ENCODE measurements at regions not wholly inside any gene's neighbourhood (a gene's known extent, or its start where the extent isn't known, plus 50 kb on each side); places are given as distances from the start of the nearest gene placed in this dataset.

- DNase-seq (ENCODE audit: low read depth, low spot score), result no peak
- Histone ChIP-seq H3K4me3 (ENCODE audit: insufficient read length, low read depth) (no peak overlapping the region), H3K9me3 (ENCODE audit: insufficient read depth, low read length) (no peaks in the 10 kb centered on the region), H3K9ac (ENCODE audit: insufficient read length, low read depth) (no peak overlapping the region), H3K36me3 (ENCODE audit: insufficient read depth, insufficient read length, low read length) (no peaks in the 10 kb centered on the region), H3K27me3 (ENCODE audit: insufficient read depth, insufficient read length) (no peaks in the 10 kb centered on the region), H3K4me1 (ENCODE audit: insufficient read depth, insufficient read length) (no peaks in the 10 kb centered on the region)
- no peak for TF ChIP-seq YY1 (IDR thresholded peaks at IDR 0.05; ENCODE audit: insufficient read depth, insufficient read length)
- TF ChIP-seq ZNF274 (IDR thresholded peaks at IDR 0.05; ENCODE audit: low read depth, low read length), result no peak
- no peak for TF ChIP-seq SUZ12 (IDR thresholded peaks at IDR 0.05; ENCODE audit: extremely low read depth, insufficient read depth, insufficient read length)
Measured at GRCh38 chr11:129503646-129504045, 128.0 kb downstream of the BARX2 start.

DNA sequence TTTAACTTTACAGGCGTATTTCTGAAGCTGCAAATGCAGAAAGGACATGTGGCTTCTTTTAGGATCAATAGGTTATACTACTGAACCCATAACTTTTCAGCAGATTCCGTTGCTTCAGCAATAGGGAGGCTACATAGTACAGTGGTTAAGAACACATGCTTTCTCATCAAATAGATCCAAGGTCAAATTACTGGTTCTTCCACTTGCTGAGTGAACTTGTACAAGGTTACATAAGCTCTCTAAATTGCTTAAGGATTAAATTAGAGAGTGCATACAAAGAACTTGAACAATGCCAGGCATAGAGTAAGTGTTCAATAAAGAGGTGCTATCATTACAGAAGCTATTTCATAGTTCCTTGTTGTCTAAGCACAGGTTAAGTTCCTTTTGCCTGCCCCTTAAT is 129.6 kb downstream of the BARX2 start:
- Histone ChIP-seq H3K27me3 (ENCODE audit: insufficient read depth, insufficient read length) (no peaks in the 10 kb centered on the region), H3K9me3 (ENCODE audit: insufficient read depth, low read length) (no peaks in the 10 kb centered on the region), H3K36me3 (ENCODE audit: insufficient read depth, insufficient read length, low read length) (no peaks in the 10 kb centered on the region), H3K4me1 (ENCODE audit: insufficient read depth, insufficient read length) (no peaks in the 10 kb centered on the region), H3K9ac (ENCODE audit: insufficient read length, low read depth) (no peak overlapping the region), H3K4me3 (ENCODE audit: insufficient read length, low read depth) (no peak overlapping the region)
- DNase-seq (ENCODE audit: low read depth, low spot score), result no peak
- TF ChIP-seq ZNF274 (IDR thresholded peaks at IDR 0.05; ENCODE audit: low read depth, low read length), result no peak
- TF ChIP-seq SUZ12 (IDR thresholded peaks at IDR 0.05; ENCODE audit: extremely low read depth, insufficient read depth, insufficient read length), result no peak
- TF ChIP-seq YY1 (IDR thresholded peaks at IDR 0.05; ENCODE audit: insufficient read depth, insufficient read length), result no peak

- no peak for TF ChIP-seq SUZ12 (IDR thresholded peaks at IDR 0.05; ENCODE audit: extremely low read depth, insufficient read depth, insufficient read length)
- TF ChIP-seq YY1 (IDR thresholded peaks at IDR 0.05; ENCODE audit: insufficient read depth, insufficient read length), result no peak
- TF ChIP-seq ZNF274 (IDR thresholded peaks at IDR 0.05; ENCODE audit: low read depth, low read length), result no peak
- Histone ChIP-seq H3K27me3 (ENCODE audit: insufficient read depth, insufficient read length) (no peaks in the 10 kb centered on the region), H3K9me3 (ENCODE audit: insufficient read depth, low read length) (no peaks in the 10 kb centered on the region)
Measured at GRCh38 chr11:129508163-129508562, 132.5 kb downstream of the BARX2 start.

DNA sequence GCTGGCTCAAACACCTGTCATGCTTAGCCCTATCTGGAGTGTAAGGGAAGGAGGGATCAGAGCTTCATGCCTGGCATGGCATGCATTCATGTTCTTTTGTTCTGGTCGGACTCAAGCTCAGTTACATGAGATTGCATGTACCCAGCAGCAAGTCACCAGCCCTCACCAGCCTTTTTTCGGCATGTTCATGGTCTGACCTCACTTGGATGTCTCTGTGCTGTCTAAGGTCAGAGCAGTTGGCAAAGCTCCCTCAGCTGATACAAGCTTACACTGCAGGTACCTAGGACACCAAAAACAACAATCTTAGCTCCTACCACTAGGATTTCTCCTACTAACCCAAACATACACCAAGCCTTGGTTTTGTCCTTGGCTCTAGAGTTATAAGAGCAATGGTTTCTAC is 152.6 kb downstream of the BARX2 start:
- H3K9ac ChIP-seq (ENCODE audit: insufficient read length, low read depth), result no peak overlapping the region
- H3K4me3 ChIP-seq (ENCODE audit: insufficient read length, low read depth), result no peak overlapping the region
- no peak for DNase-seq (ENCODE audit: low read depth, low spot score)
- no peaks in the 10 kb centered on the region for H3K36me3 ChIP-seq (ENCODE audit: insufficient read depth, insufficient read length, low read length)
- H3K27me3 ChIP-seq (ENCODE audit: insufficient read depth, insufficient read length), result no peaks in the 10 kb centered on the region
- TF ChIP-seq SUZ12 (IDR thresholded peaks at IDR 0.05; ENCODE audit: extremely low read depth, insufficient read depth, insufficient read length) (no peak), YY1 (IDR thresholded peaks at IDR 0.05; ENCODE audit: insufficient read depth, insufficient read length) (no peak), ZNF274 (IDR thresholded peaks at IDR 0.05; ENCODE audit: low read depth, low read length) (no peak)
- H3K9me3 ChIP-seq (ENCODE audit: insufficient read depth, low read length), result no peaks in the 10 kb centered on the region
- no peaks in the 10 kb centered on the region for H3K4me1 ChIP-seq (ENCODE audit: insufficient read depth, insufficient read length)

More at GRCh38 chr11:129508163-129508562, 132.5 kb downstream of the BARX2 start:
- Histone ChIP-seq H3K9ac (ENCODE audit: insufficient read length, low read depth) (no peak overlapping the region), H3K4me3 (ENCODE audit: insufficient read length, low read depth) (no peak overlapping the region), H3K4me1 (ENCODE audit: insufficient read depth, insufficient read length) (no peaks in the 10 kb centered on the region), H3K36me3 (ENCODE audit: insufficient read depth, insufficient read length, low read length) (no peaks in the 10 kb centered on the region)
- DNase-seq (ENCODE audit: low read depth, low spot score), result no peak

DNA sequence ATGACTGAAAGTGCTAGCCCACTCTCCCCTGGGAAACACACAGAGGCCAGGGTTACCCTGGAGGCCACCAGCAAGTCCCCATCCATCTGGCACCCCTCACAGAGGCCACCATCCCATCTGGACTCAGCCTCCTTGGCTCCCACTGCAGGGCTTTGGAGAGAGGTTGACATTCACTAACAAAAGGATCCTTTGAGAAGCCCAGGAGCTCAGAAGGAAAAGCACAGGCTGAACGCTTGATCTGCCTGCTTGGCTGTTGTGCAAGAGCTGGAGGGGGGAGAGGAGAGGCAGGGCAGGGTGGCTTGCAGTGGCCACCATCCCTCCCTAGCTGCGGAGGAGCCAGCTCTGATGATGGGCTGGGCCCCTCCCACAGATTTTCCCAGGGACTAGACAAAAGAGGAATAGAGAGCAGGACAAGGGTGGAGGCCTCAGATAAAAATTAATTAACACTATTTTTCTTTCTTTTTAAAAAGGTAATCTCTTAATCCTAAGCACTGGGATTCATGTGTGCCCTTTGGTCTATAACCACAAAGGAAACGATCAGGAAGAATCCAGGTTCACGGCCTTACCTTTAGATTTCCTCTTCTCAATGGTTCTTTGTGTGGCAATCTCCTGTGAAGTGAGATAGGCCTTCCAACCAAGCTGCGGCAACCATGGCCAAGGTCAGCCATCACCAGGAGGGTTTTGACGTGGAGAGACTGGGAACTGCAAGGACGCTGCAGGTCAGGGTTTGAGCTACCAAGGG is 154.7 kb downstream of the BARX2 start:
- Histone ChIP-seq H3K9ac (ENCODE audit: insufficient read length, low read depth) (no peak overlapping the region), H3K27me3 (ENCODE audit: insufficient read depth, insufficient read length) (no peaks in the 10 kb centered on the region), H3K36me3 (ENCODE audit: insufficient read depth, insufficient read length, low read length) (no peaks in the 10 kb centered on the region), H3K9me3 (ENCODE audit: insufficient read depth, low read length) (0 out of 2 replicates have a peak, but pooled peaks cover 1% of the 10 kb centered on the region), H3K4me3 (ENCODE audit: insufficient read length, low read depth) (no peak overlapping the region), H3K4me1 (ENCODE audit: insufficient read depth, insufficient read length) (no peaks in the 10 kb centered on the region)
- TF ChIP-seq SUZ12 (IDR thresholded peaks at IDR 0.05; ENCODE audit: extremely low read depth, insufficient read depth, insufficient read length), result no peak
- no peak for TF ChIP-seq YY1 (IDR thresholded peaks at IDR 0.05; ENCODE audit: insufficient read depth, insufficient read length)
- TF ChIP-seq ZNF274 (IDR thresholded peaks at IDR 0.05; ENCODE audit: low read depth, low read length), result no peak
- no peak for DNase-seq (ENCODE audit: low read depth, low spot score)

- TF ChIP-seq ZNF274 (IDR thresholded peaks at IDR 0.05; ENCODE audit: low read depth, low read length) (no peak), SUZ12 (IDR thresholded peaks at IDR 0.05; ENCODE audit: extremely low read depth, insufficient read depth, insufficient read length) (no peak)
- H3K36me3 ChIP-seq (ENCODE audit: insufficient read depth, insufficient read length, low read length), result no peaks in the 10 kb centered on the region
- no peak overlapping the region for H3K4me3 ChIP-seq (ENCODE audit: insufficient read length, low read depth)
- H3K9me3 ChIP-seq (ENCODE audit: insufficient read depth, low read length), result peaks cover 14% of the 10 kb centered on the region
- no peak overlapping the region for H3K9ac ChIP-seq (ENCODE audit: insufficient read length, low read depth)
- no peaks in the 10 kb centered on the region for H3K27me3 ChIP-seq (ENCODE audit: insufficient read depth, insufficient read length)
- no peak for DNase-seq (ENCODE audit: low read depth, low spot score)
- H3K4me1 ChIP-seq (ENCODE audit: insufficient read depth, insufficient read length), result no peaks in the 10 kb centered on the region
Measured at GRCh38 chr11:129533395-129533794, 157.7 kb downstream of the BARX2 start.

- Histone ChIP-seq H3K9ac (ENCODE audit: insufficient read length, low read depth) (no peak overlapping the region), H3K4me1 (ENCODE audit: insufficient read depth, insufficient read length) (no peaks in the 10 kb centered on the region), H3K36me3 (ENCODE audit: insufficient read depth, insufficient read length, low read length) (no peaks in the 10 kb centered on the region), H3K9me3 (ENCODE audit: insufficient read depth, low read length) (peaks cover 26% of the 10 kb centered on the region), H3K27me3 (ENCODE audit: insufficient read depth, insufficient read length) (no peaks in the 10 kb centered on the region), H3K4me3 (ENCODE audit: insufficient read length, low read depth) (no peak overlapping the region)
- TF ChIP-seq SUZ12 (IDR thresholded peaks at IDR 0.05; ENCODE audit: extremely low read depth, insufficient read depth, insufficient read length) (no peak), ZNF274 (IDR thresholded peaks at IDR 0.05; ENCODE audit: low read depth, low read length) (no peak), YY1 (IDR thresholded peaks at IDR 0.05; ENCODE audit: insufficient read depth, insufficient read length) (no peak)
- no peak for DNase-seq (ENCODE audit: low read depth, low spot score)
Measured at GRCh38 chr11:129536338-129536737, 160.7 kb downstream of the BARX2 start.

All from NT2/D1 (cell line).